ENCODE measurements at regions not wholly inside any gene's neighbourhood (a gene's known extent, or its start where the extent isn't known, plus 50 kb on each side); places are given as distances from the start of the nearest gene placed in this dataset.
"Not testable (repeated sequence)": the region's sequence is repeated elsewhere in the genome, so short reads cannot be mapped to it uniquely, and the experiment has no call there.

DNA sequence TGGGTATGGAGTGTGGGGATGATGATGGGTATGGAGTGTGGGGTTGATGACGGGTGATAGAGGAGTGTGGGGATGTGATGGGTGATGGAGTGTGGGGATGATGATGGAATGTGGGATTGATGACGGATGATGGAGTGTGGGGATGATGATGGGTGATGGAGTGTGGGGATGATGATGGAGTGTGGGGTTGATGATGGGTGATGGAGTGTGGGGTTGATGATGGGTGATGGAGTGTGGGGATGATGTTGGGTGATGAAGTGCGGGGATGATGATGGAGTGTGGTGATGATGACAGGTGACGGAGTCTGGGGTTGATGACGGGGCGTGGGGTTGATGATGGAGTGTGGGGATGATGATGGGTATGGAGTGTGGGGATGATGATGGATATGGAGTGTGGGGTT lies 99.7 kb downstream of the RTP5 start:
- TF ChIP-seq POLR2A (IDR thresholded peaks at IDR 0.05; ENCODE audit: low read length); GATA1 (IDR thresholded peaks at IDR 0.05; ENCODE audit: low read depth, low read length): not testable (repeated sequence)

Data from erythroblast (primary cell).